ENCODE measurements at regions not wholly inside any gene's neighbourhood (a gene's known extent, or its start where the extent isn't known, plus 50 kb on each side); places are given as distances from the start of the nearest gene placed in this dataset.

DNA sequence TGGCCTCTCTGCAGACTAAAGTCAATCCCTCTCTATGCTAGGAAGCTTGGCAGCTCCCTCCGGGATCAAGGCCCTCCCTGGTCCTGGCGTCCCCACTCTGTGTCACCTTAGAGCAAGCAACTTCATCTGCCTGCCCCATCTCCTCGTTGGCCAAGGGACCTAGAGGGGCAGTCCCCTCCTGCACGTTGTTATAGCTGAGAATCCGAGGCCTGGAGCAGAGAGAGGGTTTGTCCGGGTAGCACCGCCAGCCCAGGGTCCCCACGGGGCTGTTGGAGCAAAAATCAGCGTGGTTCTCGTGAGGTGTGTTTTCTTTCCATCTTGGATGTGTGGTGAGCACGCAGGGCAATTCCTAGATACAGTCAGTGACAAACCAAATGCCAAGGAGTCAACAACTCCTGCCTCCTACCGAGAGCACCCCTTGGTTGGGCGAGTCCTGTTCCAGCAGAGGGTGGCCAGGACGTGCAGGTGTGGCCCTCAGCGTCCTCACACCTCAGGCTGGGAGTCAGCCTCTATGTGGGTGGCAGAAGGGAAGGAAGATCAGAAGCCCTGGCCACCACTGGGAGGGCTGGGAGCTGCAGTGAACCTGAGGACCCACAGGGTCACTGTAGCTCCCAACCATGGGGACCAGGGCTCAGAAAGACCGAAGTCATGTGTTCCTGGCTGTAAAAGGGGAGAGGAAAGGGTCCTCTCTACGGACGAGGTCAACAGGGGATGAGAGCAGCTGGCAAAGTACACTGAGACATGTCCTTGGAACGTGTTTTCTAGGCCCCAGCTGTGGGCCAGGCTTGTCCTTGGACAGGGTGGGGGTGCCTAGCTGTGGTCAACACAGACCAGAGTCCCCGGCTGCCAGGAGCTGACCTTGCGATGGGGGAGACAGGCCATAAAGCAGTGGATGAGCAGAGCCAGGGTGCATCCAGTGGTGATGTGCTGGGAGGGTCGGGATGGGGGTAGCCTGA lies 85.6 kb upstream of the CIBAR2 start:
- no peak for TF ChIP-seq POLR2A (IDR thresholded peaks at IDR 0.05)
- TF ChIP-seq, protein P1, sequence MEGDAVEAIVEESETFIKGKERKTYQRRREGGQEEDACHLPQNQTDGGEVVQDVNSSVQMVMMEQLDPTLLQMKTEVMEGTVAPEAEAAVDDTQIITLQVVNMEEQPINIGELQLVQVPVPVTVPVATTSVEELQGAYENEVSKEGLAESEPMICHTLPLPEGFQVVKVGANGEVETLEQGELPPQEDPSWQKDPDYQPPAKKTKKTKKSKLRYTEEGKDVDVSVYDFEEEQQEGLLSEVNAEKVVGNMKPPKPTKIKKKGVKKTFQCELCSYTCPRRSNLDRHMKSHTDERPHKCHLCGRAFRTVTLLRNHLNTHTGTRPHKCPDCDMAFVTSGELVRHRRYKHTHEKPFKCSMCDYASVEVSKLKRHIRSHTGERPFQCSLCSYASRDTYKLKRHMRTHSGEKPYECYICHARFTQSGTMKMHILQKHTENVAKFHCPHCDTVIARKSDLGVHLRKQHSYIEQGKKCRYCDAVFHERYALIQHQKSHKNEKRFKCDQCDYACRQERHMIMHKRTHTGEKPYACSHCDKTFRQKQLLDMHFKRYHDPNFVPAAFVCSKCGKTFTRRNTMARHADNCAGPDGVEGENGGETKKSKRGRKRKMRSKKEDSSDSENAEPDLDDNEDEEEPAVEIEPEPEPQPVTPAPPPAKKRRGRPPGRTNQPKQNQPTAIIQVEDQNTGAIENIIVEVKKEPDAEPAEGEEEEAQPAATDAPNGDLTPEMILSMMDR (IDR thresholded peaks at IDR 0.05) = no peak
